PFSK-1 (cell line): ENCODE measurements at regions not wholly inside any gene's neighbourhood (a gene's known extent, or its start where the extent isn't known, plus 50 kb on each side); places are given as distances from the start of the nearest gene placed in this dataset.

Experiments
- FOXP2 ChIP-seq: optimal IDR thresholded peaks from 2 replicates; pipeline ENCODE3; 2011; ENCODE audit warnings: borderline replicate concordance, control low read depth, inconsistent platforms; ENCODE audit not compliant: insufficient read depth; ENCODE audit errors: extremely low read length, extremely low read depth
- POLR2AphosphoS5 ChIP-seq: IDR thresholded peaks from 2 replicates; pipeline ENCODE4 v1.6.1; 2012; ENCODE audit warnings: low read depth, mild to moderate bottlenecking, control low read depth, low read length, moderate library complexity
- SIN3A ChIP-seq: IDR thresholded peaks from 2 replicates; pipeline ENCODE4 v1.6.1; 2012; ENCODE audit warnings: mild to moderate bottlenecking, low read length, moderate library complexity, borderline replicate concordance; ENCODE audit not compliant: insufficient read depth
- TAF1 ChIP-seq: IDR thresholded peaks from 2 replicates; pipeline ENCODE4 v1.6.1; 2012; ENCODE audit warnings: low read length, control low read depth, borderline replicate concordance; ENCODE audit not compliant: insufficient read depth
- TF ChIP-seq, protein P1 (sequence below), 2 experiments: IDR thresholded peaks; 2 replicates each; pipeline versions ENCODE4 v1.6.1 to v1.8.0; 2011 to 2012; ENCODE audit warnings: low read depth in 2 of 2, low read length in 2 of 2, control low read depth in 1 of 2, inconsistent platforms in 1 of 2, mild to moderate bottlenecking in 1 of 2, moderate library complexity in 1 of 2; ENCODE audit not compliant: insufficient read depth in 1 of 2

DNA sequence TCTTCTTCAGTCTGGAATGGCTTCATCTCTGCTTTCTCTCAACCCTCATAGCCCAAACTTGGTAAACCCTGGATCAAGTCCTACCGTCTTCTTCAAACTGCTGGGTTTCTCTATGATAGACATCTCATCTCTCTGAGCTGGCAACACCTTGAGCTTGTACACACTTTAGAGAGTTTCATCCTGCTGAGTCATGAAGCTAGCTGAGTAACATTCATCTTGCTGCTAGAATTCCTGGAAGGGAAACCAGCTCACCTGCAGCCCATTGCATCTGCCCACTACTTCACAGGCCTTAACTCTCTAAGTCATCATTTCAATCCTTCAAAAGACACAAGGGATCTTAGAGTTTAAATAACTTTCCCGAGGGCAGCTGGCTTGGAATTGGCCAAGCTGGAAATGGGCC lies 175.5 kb upstream of the RORA start:
- no peak for TF ChIP-seq POLR2AphosphoS5
- no peak for TF ChIP-seq SIN3A
- TF ChIP-seq, protein P1, sequence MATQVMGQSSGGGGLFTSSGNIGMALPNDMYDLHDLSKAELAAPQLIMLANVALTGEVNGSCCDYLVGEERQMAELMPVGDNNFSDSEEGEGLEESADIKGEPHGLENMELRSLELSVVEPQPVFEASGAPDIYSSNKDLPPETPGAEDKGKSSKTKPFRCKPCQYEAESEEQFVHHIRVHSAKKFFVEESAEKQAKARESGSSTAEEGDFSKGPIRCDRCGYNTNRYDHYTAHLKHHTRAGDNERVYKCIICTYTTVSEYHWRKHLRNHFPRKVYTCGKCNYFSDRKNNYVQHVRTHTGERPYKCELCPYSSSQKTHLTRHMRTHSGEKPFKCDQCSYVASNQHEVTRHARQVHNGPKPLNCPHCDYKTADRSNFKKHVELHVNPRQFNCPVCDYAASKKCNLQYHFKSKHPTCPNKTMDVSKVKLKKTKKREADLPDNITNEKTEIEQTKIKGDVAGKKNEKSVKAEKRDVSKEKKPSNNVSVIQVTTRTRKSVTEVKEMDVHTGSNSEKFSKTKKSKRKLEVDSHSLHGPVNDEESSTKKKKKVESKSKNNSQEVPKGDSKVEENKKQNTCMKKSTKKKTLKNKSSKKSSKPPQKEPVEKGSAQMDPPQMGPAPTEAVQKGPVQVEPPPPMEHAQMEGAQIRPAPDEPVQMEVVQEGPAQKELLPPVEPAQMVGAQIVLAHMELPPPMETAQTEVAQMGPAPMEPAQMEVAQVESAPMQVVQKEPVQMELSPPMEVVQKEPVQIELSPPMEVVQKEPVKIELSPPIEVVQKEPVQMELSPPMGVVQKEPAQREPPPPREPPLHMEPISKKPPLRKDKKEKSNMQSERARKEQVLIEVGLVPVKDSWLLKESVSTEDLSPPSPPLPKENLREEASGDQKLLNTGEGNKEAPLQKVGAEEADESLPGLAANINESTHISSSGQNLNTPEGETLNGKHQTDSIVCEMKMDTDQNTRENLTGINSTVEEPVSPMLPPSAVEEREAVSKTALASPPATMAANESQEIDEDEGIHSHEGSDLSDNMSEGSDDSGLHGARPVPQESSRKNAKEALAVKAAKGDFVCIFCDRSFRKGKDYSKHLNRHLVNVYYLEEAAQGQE (IDR thresholded peaks at IDR 0.05; ENCODE audit: insufficient read depth in 1 of 2, low read depth in 2 of 2, low read length in 2 of 2): no peak
- no peak for TF ChIP-seq TAF1
- no peak for TF ChIP-seq FOXP2
